Gastrocnemius medialis (tissue), 4 donors: ENCODE measurements at regions not wholly inside any gene's neighbourhood (a gene's known extent, or its start where the extent isn't known, plus 50 kb on each side); places are given as distances from the start of the nearest gene placed in this dataset.

Source experiments
- ATAC-seq, 2 donors: fragments of 150-250 bp; one replicate each; pipeline ENCODE4 v1.9.1; 2016
- DNase-seq, 2 donors: peaks; one replicate each; pipeline ENCODE4 v3.0.0-alpha.2; 2019
- H3K27ac ChIP-seq, 4 donors: fragments of 200-600 bp; sonication (generic); 1 replicate in 1 of 4; 2 replicates in 3 of 4; pipeline ENCODE4 v1.5.1; 2016 to 2018; ENCODE audit warnings: mild to moderate bottlenecking in 2 of 4, moderate library complexity in 1 of 4
- H3K27me3 ChIP-seq, 3 donors: fragments of 200-600 bp; sonication (generic) in 2 of 3; 1 replicate in 1 of 3; 2 replicates in 2 of 3; pipeline versions ENCODE4 v1.5.1 to v1.6.0; 2016 to 2019; ENCODE audit warnings: mild to moderate bottlenecking in 1 of 3, moderate library complexity in 1 of 3
- H3K36me3 ChIP-seq, 2 donors: fragments of 200-600 bp; sonication (generic) in 1 of 2; one replicate each; pipeline ENCODE4 v1.5.1; 2017 to 2018
- H3K4me1 ChIP-seq, 2 donors: fragments of 200-600 bp; sonication (generic) in 1 of 2; one replicate each; pipeline ENCODE4 v1.5.1; 2016 to 2017; ENCODE audit warnings: mild to moderate bottlenecking in 2 of 2
- H3K4me3 ChIP-seq, 4 donors: fragments of 200-600 bp; sonication (generic) in 3 of 4; 1 replicate in 1 of 4; 2 replicates in 3 of 4; pipeline ENCODE4 v1.5.1; 2016 to 2019; ENCODE audit warnings: mild to moderate bottlenecking in 2 of 4
- H3K9me3 ChIP-seq, 3 donors: fragments of 200-600 bp; sonication (generic) in 2 of 3; 1 replicate in 1 of 3; 2 replicates in 2 of 3; pipeline ENCODE4 v1.5.1; 2016 to 2019
- POLR2A ChIP-seq, 2 donors: fragments of 450-650 bp; IDR thresholded peaks; one replicate each; pipeline ENCODE4 v1.6.1; 2017; ENCODE audit warnings: antibody characterized with exemption in 2 of 2, mild to moderate bottlenecking in 2 of 2, moderate library complexity in 2 of 2
- in situ Hi-C, 4 donors: fragments of 200-750 bp; cut with MboI; loops; one replicate each; pipeline versions ENCODE4 v1.15.0 to v1.8.0; 2017; ENCODE audit warnings: low sequenced_read_pairs in 4 of 4
- intact Hi-C: fragments of 100-400 bp; cut with DNase I; formaldehyde crosslinking; loops from one replicate; pipeline ENCODE4 v1.15.1; 2023; ENCODE audit warnings: low total_unique reads
- TF ChIP-seq, protein P1 (sequence below), 5 experiments: fragments of 450-650 bp in 3 of 5; fragments of 200-600 bp in 2 of 5; sonication (generic) in 2 of 5; IDR thresholded peaks in 4 of 5; conservative IDR thresholded peaks in 1 of 5; 1 replicate in 4 of 5; 2 replicates in 1 of 5; pipeline ENCODE4 v1.5.1; 2016 to 2019; ENCODE audit warnings: antibody characterized with exemption in 5 of 5, mild to moderate bottlenecking in 3 of 5, moderate library complexity in 3 of 5

DNA sequence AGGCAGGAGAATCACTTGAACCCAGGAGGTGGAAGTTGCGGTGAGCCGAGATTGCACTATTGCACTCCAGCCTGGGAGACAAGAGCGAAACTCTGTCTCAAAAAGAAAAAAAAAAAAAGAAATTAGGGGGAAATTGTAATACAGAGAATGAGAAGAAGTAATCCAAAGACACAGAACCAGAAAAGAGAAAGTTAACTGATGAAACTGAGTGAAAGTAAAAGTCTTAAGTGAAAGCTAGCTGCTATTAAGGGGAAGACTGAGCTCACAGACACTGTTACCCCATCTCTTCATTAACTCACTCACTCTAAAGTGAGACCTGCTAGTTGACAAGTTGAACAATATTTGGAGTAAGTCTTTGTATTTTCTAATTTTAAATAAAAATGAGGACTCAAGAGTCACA lies 763.0 kb upstream of the PCDH10 start:
- ATAC-seq (no peak), DNase-seq (no peak)
- Histone ChIP-seq H3K36me3 (no peaks in the 10 kb centered on the region), H3K4me1 (no peaks in the 10 kb centered on the region), H3K4me3 (no peak overlapping the region), H3K27ac (no peak overlapping the region), H3K27me3 (no peaks in the 10 kb centered on the region), H3K9me3 (no peaks in the 10 kb centered on the region)
- intact Hi-C loops (no loop called here), in situ Hi-C loops (no loop called here)
- no peak for TF ChIP-seq POLR2A (IDR thresholded peaks at IDR 0.05)
- TF ChIP-seq, protein P1, sequence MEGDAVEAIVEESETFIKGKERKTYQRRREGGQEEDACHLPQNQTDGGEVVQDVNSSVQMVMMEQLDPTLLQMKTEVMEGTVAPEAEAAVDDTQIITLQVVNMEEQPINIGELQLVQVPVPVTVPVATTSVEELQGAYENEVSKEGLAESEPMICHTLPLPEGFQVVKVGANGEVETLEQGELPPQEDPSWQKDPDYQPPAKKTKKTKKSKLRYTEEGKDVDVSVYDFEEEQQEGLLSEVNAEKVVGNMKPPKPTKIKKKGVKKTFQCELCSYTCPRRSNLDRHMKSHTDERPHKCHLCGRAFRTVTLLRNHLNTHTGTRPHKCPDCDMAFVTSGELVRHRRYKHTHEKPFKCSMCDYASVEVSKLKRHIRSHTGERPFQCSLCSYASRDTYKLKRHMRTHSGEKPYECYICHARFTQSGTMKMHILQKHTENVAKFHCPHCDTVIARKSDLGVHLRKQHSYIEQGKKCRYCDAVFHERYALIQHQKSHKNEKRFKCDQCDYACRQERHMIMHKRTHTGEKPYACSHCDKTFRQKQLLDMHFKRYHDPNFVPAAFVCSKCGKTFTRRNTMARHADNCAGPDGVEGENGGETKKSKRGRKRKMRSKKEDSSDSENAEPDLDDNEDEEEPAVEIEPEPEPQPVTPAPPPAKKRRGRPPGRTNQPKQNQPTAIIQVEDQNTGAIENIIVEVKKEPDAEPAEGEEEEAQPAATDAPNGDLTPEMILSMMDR (IDR thresholded peaks at IDR 0.05 in 4 of 5, conservative IDR thresholded peaks at IDR 0.05 in 1 of 5): no peak

- TF ChIP-seq, protein P1 (IDR thresholded peaks at IDR 0.05 in 4 of 5, conservative IDR thresholded peaks at IDR 0.05 in 1 of 5): no peak
- TF ChIP-seq POLR2A (IDR thresholded peaks at IDR 0.05): no peak
- Histone ChIP-seq H3K4me1 (no peaks in the 10 kb centered on the region), H3K27ac (no peak overlapping the region), H3K4me3 (no peak overlapping the region), H3K9me3 (no peaks in the 10 kb centered on the region), H3K27me3 (no peaks in the 10 kb centered on the region), H3K36me3 (no peaks in the 10 kb centered on the region)
- no peak for DNase-seq
- in situ Hi-C loops: no loop called here
- ATAC-seq: no peak
- intact Hi-C loops: no loop called here
Measured at GRCh38 chr4:132387060-132387459, 762.0 kb upstream of the PCDH10 start.

DNA sequence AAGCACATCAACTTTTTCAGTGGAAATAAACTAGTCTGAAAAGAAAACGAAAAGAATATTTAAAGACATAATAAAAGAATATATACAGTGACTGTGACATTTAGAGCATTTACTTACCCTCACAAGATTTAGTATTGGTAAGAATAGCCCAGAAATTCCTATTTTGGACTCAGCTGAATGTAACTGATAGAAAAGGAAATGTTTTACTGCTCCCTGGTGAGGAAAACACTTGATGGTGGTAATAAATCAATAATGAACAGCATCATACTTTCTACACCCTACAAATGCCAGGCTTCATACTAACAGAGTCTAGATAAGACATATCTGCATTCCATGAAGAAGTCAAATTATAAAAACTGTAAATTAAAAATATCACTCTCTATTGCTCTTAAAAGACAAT lies 753.5 kb upstream of the PCDH10 start:
- in situ Hi-C loops (no loop called here), intact Hi-C loops (no loop called here)
- Histone ChIP-seq H3K9me3 (no peaks in the 10 kb centered on the region), H3K27me3 (no peaks in the 10 kb centered on the region), H3K4me3 (no peak overlapping the region), H3K4me1 (no peaks in the 10 kb centered on the region), H3K27ac (no peak overlapping the region), H3K36me3 (no peaks in the 10 kb centered on the region)
- ATAC-seq (no peak), DNase-seq (no peak)
- no peak for TF ChIP-seq POLR2A (IDR thresholded peaks at IDR 0.05)
- TF ChIP-seq, protein P1 (IDR thresholded peaks at IDR 0.05 in 4 of 5, conservative IDR thresholded peaks at IDR 0.05 in 1 of 5): no peak

DNA sequence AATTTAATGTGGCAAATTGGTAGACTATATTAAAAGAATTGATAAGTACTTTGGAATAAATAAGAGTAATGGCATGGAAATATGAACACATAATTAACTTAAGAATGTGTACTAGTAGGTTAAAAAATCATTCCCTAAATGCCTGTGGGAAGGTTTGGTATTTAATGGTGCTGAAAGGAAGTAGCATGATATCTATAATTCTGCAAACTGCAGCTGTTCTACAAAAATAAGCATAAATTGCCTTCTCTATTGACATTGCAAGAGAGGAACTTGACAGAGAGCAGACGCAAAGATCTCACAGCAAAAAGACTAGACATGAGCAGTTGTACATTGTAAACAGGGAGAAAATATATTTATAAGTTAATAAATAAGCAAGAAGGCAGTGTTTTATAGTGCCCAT lies 752.5 kb upstream of the PCDH10 start:
- Histone ChIP-seq H3K9me3 (no peaks in the 10 kb centered on the region), H3K27me3 (no peaks in the 10 kb centered on the region), H3K27ac (no peak overlapping the region), H3K36me3 (no peaks in the 10 kb centered on the region), H3K4me3 (no peak overlapping the region), H3K4me1 (no peaks in the 10 kb centered on the region)
- in situ Hi-C loops (no loop called here), intact Hi-C loops (no loop called here)
- ATAC-seq (no peak), DNase-seq (no peak)
- TF ChIP-seq, protein P1 (IDR thresholded peaks at IDR 0.05 in 4 of 5, conservative IDR thresholded peaks at IDR 0.05 in 1 of 5): no peak
- TF ChIP-seq POLR2A (IDR thresholded peaks at IDR 0.05): no peak

- ATAC-seq: no peak
Measured at GRCh38 chr4:132417220-132417619, 731.9 kb upstream of the PCDH10 start.

More at GRCh38 chr4:132417220-132417619, 731.9 kb upstream of the PCDH10 start:
- TF ChIP-seq, protein P1 (IDR thresholded peaks at IDR 0.05 in 4 of 5, conservative IDR thresholded peaks at IDR 0.05 in 1 of 5): no peak
- TF ChIP-seq POLR2A (IDR thresholded peaks at IDR 0.05): no peak
- Histone ChIP-seq H3K4me1 (no peaks in the 10 kb centered on the region), H3K4me3 (no peak overlapping the region), H3K36me3 (no peaks in the 10 kb centered on the region), H3K27me3 (no peaks in the 10 kb centered on the region), H3K9me3 (no peaks in the 10 kb centered on the region), H3K27ac (no peak overlapping the region)
- intact Hi-C loops: no loop called here
- no peak for DNase-seq
- in situ Hi-C loops: no loop called here
